ENCODE measurements at regions not wholly inside any gene's neighbourhood (a gene's known extent, or its start where the extent isn't known, plus 50 kb on each side); places are given as distances from the start of the nearest gene placed in this dataset.

GRCh38 chr11:116642481-116642880, 130.3 kb downstream of the BUD13 start:
- no peak for DNase-seq (ENCODE audit: low read depth)

GRCh38 chr11:116641561-116642045, 131.2 kb downstream of the BUD13 start:
- DNase-seq (ENCODE audit: low read depth), result no peak

- no peak for DNase-seq (ENCODE audit: low read depth)
These were observed 132.0 kb downstream of the BUD13 start for GRCh38 chr11:116640641-116641402.

GRCh38 chr11:116638463-116638862, 134.3 kb downstream of the BUD13 start:
- no peak for DNase-seq (ENCODE audit: low read depth)

GRCh38 chr11:116637766-116638165, 135.0 kb downstream of the BUD13 start:
- no peak for DNase-seq (ENCODE audit: low read depth)

GRCh38 chr11:116636341-116636929, 136.4 kb downstream of the BUD13 start:
- no peak for DNase-seq (ENCODE audit: low read depth)

GRCh38 chr11:116631201-116631600, 141.6 kb downstream of the BUD13 start:
- no peak for DNase-seq (ENCODE audit: low read depth)

GRCh38 chr11:116618461-116618860, 154.3 kb downstream of the BUD13 start:
- DNase-seq (ENCODE audit: low read depth), result no peak

- no peak for DNase-seq (ENCODE audit: low read depth)
These were observed 157.4 kb downstream of the BUD13 start for GRCh38 chr11:116615211-116615865.

GRCh38 chr11:116614306-116615210, 158.2 kb downstream of the BUD13 start:
- no peak for DNase-seq (ENCODE audit: low read depth)

- DNase-seq (ENCODE audit: low read depth), result no peak
These were observed 159.4 kb downstream of the BUD13 start for GRCh38 chr11:116613206-116613875.

- DNase-seq (ENCODE audit: low read depth), result no peak
These were observed 160.7 kb downstream of the BUD13 start for GRCh38 chr11:116611998-116612620.

GRCh38 chr11:116610190-116610589, 162.6 kb downstream of the BUD13 start:
- DNase-seq (ENCODE audit: low read depth), result no peak

GRCh38 chr11:116607027-116607426, 165.8 kb downstream of the BUD13 start:
- no peak for DNase-seq (ENCODE audit: low read depth)

- DNase-seq (ENCODE audit: low read depth), result peak; percentile 4
These were observed 167.0 kb downstream of the BUD13 start for GRCh38 chr11:116605543-116606459.

GRCh38 chr11:116603728-116604323, 169.0 kb downstream of the BUD13 start:
- no peak for DNase-seq (ENCODE audit: low read depth)

- no peak for DNase-seq (ENCODE audit: low read depth)
These were observed 170.2 kb downstream of the BUD13 start for GRCh38 chr11:116602637-116602942.

GRCh38 chr11:116601814-116602636, 170.8 kb downstream of the BUD13 start:
- no peak for DNase-seq (ENCODE audit: low read depth)

GRCh38 chr11:116600930-116601329, 171.9 kb downstream of the BUD13 start:
- DNase-seq (ENCODE audit: low read depth), result no peak
